GF-D8 (cell line): ENCODE measurements at regions not wholly inside any gene's neighbourhood (a gene's known extent, or its start where the extent isn't known, plus 50 kb on each side); places are given as distances from the start of the nearest gene placed in this dataset.
"Not testable (repeated sequence)": the region's sequence is repeated elsewhere in the genome, so short reads cannot be mapped to it uniquely, and the experiment has no call there.

ENCODE experiments used
- DNase-seq: peaks from one replicate; lab custom pipeline; 2025; lab: John Stamatoyannopoulos, UW

GRCh38 chr6:170057961-170058877 is 232.7 kb downstream of the DLL1 start:
- DNase-seq = no peak

- DNase-seq = no peak
These were observed 233.7 kb downstream of the DLL1 start for GRCh38 chr6:170057034-170057734.

- DNase-seq = no peak
These were observed 234.6 kb downstream of the DLL1 start for GRCh38 chr6:170056278-170056711.

- DNase-seq = not testable (repeated sequence)
These were observed 235.1 kb downstream of the DLL1 start for GRCh38 chr6:170055797-170056196.

GRCh38 chr6:170053966-170054661 is 236.8 kb downstream of the DLL1 start:
- no peak for DNase-seq

GRCh38 chr6:170052991-170053821 is 237.7 kb downstream of the DLL1 start:
- no peak for DNase-seq

- no peak for DNase-seq
These were observed 239.4 kb downstream of the DLL1 start for GRCh38 chr6:170051229-170052172.

- DNase-seq = no peak
These were observed 240.3 kb downstream of the DLL1 start for GRCh38 chr6:170050591-170051041.

- no peak for DNase-seq
These were observed 241.0 kb downstream of the DLL1 start for GRCh38 chr6:170049641-170050561.

GRCh38 chr6:170048615-170049256 is 242.1 kb downstream of the DLL1 start:
- peak; percentile 38 for DNase-seq

- no peak for DNase-seq
These were observed 243.1 kb downstream of the DLL1 start for GRCh38 chr6:170047823-170048222.

GRCh38 chr6:170046791-170047626 is 243.9 kb downstream of the DLL1 start:
- no peak for DNase-seq

GRCh38 chr6:170045981-170046667 is 244.8 kb downstream of the DLL1 start:
- DNase-seq = no peak

- no peak for DNase-seq
These were observed 245.3 kb downstream of the DLL1 start for GRCh38 chr6:170045563-170045960.

- no peak for DNase-seq
These were observed 245.9 kb downstream of the DLL1 start for GRCh38 chr6:170044836-170045562.
